ENCODE measurements at regions not wholly inside any gene's neighbourhood (a gene's known extent, or its start where the extent isn't known, plus 50 kb on each side); places are given as distances from the start of the nearest gene placed in this dataset.
A peak's percentile ranks its signal among the peaks of the same experiment; 100 is the strongest.

GRCh38 chr3:10678796-10679376 is 137.1 kb upstream of the SLC6A11 start:
- Mint-ChIP-seq H3K27ac (no peak overlapping the region), H3K4me3 (no peak overlapping the region), H3K9me3 (no peaks in the 10 kb centered on the region), H3K36me3 (ENCODE audit: low read depth) (no peaks in the 10 kb centered on the region), H3K4me1 (ENCODE audit: low read depth) (no peaks in the 10 kb centered on the region), H3K27me3 (peaks cover 7% of the 10 kb centered on the region)
- DNase-seq (peak; percentile 10), ATAC-seq (no peak)
- intact Hi-C loops (cut with micrococcal nuclease) = no loop called here
- TF ChIP-seq, protein P1, sequence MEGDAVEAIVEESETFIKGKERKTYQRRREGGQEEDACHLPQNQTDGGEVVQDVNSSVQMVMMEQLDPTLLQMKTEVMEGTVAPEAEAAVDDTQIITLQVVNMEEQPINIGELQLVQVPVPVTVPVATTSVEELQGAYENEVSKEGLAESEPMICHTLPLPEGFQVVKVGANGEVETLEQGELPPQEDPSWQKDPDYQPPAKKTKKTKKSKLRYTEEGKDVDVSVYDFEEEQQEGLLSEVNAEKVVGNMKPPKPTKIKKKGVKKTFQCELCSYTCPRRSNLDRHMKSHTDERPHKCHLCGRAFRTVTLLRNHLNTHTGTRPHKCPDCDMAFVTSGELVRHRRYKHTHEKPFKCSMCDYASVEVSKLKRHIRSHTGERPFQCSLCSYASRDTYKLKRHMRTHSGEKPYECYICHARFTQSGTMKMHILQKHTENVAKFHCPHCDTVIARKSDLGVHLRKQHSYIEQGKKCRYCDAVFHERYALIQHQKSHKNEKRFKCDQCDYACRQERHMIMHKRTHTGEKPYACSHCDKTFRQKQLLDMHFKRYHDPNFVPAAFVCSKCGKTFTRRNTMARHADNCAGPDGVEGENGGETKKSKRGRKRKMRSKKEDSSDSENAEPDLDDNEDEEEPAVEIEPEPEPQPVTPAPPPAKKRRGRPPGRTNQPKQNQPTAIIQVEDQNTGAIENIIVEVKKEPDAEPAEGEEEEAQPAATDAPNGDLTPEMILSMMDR (IDR thresholded peaks at IDR 0.05) = no peak
- ChIA-PET CTCF (no interaction called here), POLR2A (no interaction called here)

GRCh38 chr3:10680796-10681195 is 135.2 kb upstream of the SLC6A11 start:
- ATAC-seq = no peak
- intact Hi-C loops (cut with micrococcal nuclease) = no loop called here
- Mint-ChIP-seq H3K36me3 (ENCODE audit: low read depth) (no peaks in the 10 kb centered on the region), H3K9me3 (no peaks in the 10 kb centered on the region), H3K27ac (no peak overlapping the region), H3K4me3 (no peak overlapping the region), H3K4me1 (ENCODE audit: low read depth) (no peaks in the 10 kb centered on the region), H3K27me3 (peaks cover 1% of the 10 kb centered on the region)
- ChIA-PET POLR2A (interaction anchor here (1.0 kb wide), 1 partner anchor 320 kb away, joined by 3 read pairs; no protein-coding TSS in a partner anchor), CTCF (no interaction called here)
- DNase-seq = no peak
- TF ChIP-seq, protein P1 (IDR thresholded peaks at IDR 0.05) = no peak

- intact Hi-C loops (cut with micrococcal nuclease) = no loop called here
- Mint-ChIP-seq H3K4me3 (no peak overlapping the region), H3K4me1 (ENCODE audit: low read depth) (no peaks in the 10 kb centered on the region), H3K27ac (no peak overlapping the region), H3K36me3 (ENCODE audit: low read depth) (no peaks in the 10 kb centered on the region), H3K27me3 (no peaks in the 10 kb centered on the region), H3K9me3 (no peaks in the 10 kb centered on the region)
- ChIA-PET CTCF (interaction anchor here (1.0 kb wide), 1 partner anchor 56 kb away, joined by 3 read pairs; no protein-coding TSS in a partner anchor), POLR2A (no interaction called here)
- no peak for DNase-seq
- no peak for ATAC-seq
- TF ChIP-seq, protein P1 (IDR thresholded peaks at IDR 0.05) = no peak
Observed at GRCh38 chr3:10682692-10683091, 133.3 kb upstream of the SLC6A11 start.

DNA sequence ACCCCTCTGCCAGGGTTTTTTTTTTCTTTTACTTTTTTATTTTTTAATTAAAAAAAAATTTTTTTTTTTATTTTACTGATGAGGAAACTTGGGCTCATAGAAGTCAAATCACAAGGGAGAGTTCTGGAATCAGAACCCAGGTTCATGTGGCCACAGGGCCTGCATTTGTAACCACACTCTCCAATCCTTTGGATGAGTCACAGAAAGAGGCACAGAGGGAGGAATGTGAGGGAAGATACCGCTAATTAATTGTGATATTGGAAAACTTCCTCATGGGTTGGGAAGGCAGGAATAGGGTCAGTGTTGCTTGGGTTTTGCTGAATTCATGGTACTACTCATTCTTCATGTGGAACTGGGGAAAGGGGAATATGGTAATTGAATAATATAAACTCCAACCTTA is 132.9 kb upstream of the SLC6A11 start:
- CTCF ChIA-PET = interaction anchor here (1.0 kb wide), 1 partner anchor 55 kb away, joined by 3 read pairs; no protein-coding TSS in a partner anchor
- no peak for DNase-seq
- Mint-ChIP-seq H3K27me3 (no peaks in the 10 kb centered on the region), H3K9me3 (no peaks in the 10 kb centered on the region), H3K4me1 (ENCODE audit: low read depth) (no peaks in the 10 kb centered on the region), H3K27ac (no peak overlapping the region), H3K4me3 (no peak overlapping the region), H3K36me3 (ENCODE audit: low read depth) (no peaks in the 10 kb centered on the region)
- intact Hi-C loops (cut with micrococcal nuclease) = no loop called here
- POLR2A ChIA-PET = no interaction called here
- TF ChIP-seq, protein P1 (IDR thresholded peaks at IDR 0.05) = no peak
- ATAC-seq = no peak

DNA sequence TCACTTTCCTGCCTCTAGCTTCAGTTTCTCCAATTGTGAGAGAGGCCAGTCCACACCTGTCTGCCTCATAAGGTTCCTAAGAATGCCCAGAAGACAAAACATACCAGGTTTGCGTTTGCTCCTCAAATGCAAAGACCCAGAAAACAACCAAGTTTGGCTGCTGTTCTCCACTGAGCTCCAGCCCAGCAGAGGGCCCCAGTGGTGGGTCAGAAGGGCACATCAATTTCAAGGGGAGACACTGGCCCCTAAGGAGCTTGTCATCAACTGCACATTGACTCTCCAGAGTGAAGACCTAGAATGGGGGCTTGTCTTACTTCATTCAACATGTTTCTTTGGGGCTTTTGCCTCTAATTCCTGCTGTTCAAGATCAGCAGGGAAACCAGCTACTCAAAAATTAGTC is 127.9 kb upstream of the SLC6A11 start:
- H3K4me3 Mint-ChIP-seq = no peak overlapping the region
- no peak overlapping the region for H3K27ac Mint-ChIP-seq
- H3K9me3 Mint-ChIP-seq = no peaks in the 10 kb centered on the region
- ChIA-PET POLR2A (no interaction called here), CTCF (interaction anchor here (1.2 to 1.7 kb wide), 3 partner anchors 16 to 51 kb away, joined by 3 to 8 read pairs (median 3); no protein-coding TSS in a partner anchor)
- TF ChIP-seq, protein P1 (IDR thresholded peaks at IDR 0.05) = no peak
- no peaks in the 10 kb centered on the region for H3K36me3 Mint-ChIP-seq (ENCODE audit: low read depth)
- ATAC-seq = no peak
- DNase-seq = no peak
- no peaks in the 10 kb centered on the region for H3K4me1 Mint-ChIP-seq (ENCODE audit: low read depth)
- no peaks in the 10 kb centered on the region for H3K27me3 Mint-ChIP-seq
- intact Hi-C loops (cut with micrococcal nuclease) = no loop called here
